KMS-11 (cell line): ENCODE measurements at regions not wholly inside any gene's neighbourhood (a gene's known extent, or its start where the extent isn't known, plus 50 kb on each side); places are given as distances from the start of the nearest gene placed in this dataset.

ENCODE experiments used
- H2AFZ ChIP-seq: fragments of 200-600 bp; sonication (generic); 2 replicates; pipeline ENCODE4 v1.6.1; 2016; ENCODE audit warnings: antibody characterized with exemption, mixed run types, low read depth
- H3K27ac ChIP-seq: fragments of 200-600 bp; sonication (generic); 2 replicates; pipeline ENCODE4 v1.6.1; 2016; ENCODE audit warnings: mild to moderate bottlenecking, mixed run types
- H3K27me3 ChIP-seq: fragments of 200-600 bp; sonication (generic); 2 replicates; pipeline ENCODE4 v1.6.1; 2017; ENCODE audit warnings: mild to moderate bottlenecking, low read depth, mixed run types, moderate library complexity; ENCODE audit not compliant: insufficient read depth
- H3K36me3 ChIP-seq: fragments of 200-600 bp; sonication (generic); 2 replicates; pipeline ENCODE4 v1.6.1; 2017; ENCODE audit warnings: mild to moderate bottlenecking, mixed run types; ENCODE audit not compliant: insufficient read depth
- H3K4me1 ChIP-seq: fragments of 200-600 bp; sonication (generic); 2 replicates; pipeline ENCODE4 v1.6.1; 2016; ENCODE audit warnings: mild to moderate bottlenecking, low read depth, mixed run types; ENCODE audit not compliant: poor library complexity, severe bottlenecking
- H3K4me2 ChIP-seq: fragments of 200-600 bp; sonication (generic); 2 replicates; pipeline ENCODE4 v1.7.0; 2016; ENCODE audit warnings: mild to moderate bottlenecking, mixed run types
- H3K4me3 ChIP-seq: fragments of 200-600 bp; sonication (generic); IDR thresholded peaks from 2 replicates; pipeline ENCODE4 v1.6.1; 2017; ENCODE audit warnings: low read depth, low read length, mixed read lengths; ENCODE audit not compliant: insufficient read depth
- H3K79me2 ChIP-seq: fragments of 200-600 bp; sonication (generic); 2 replicates; pipeline ENCODE4 v1.6.1; 2016; ENCODE audit warnings: low read depth, mixed run types; ENCODE audit not compliant: insufficient read depth
- H3K9ac ChIP-seq: fragments of 200-600 bp; sonication (generic); 2 replicates; pipeline ENCODE4 v1.6.1; 2016; ENCODE audit warnings: mild to moderate bottlenecking, mixed run types
- H4K20me1 ChIP-seq: fragments of 200-600 bp; sonication (generic); 2 replicates; pipeline ENCODE4 v1.6.1; 2016; ENCODE audit warnings: mild to moderate bottlenecking, mixed run types; ENCODE audit not compliant: insufficient read depth
- CTCF ChIP-seq: fragments of 200-600 bp; sonication (generic); conservative IDR thresholded peaks from 2 replicates; pipeline ENCODE4 v1.6.1; 2017; ENCODE audit warnings: low read depth, mild to moderate bottlenecking, antibody characterized with exemption, low read length, moderate library complexity, mixed read lengths

GRCh38 chr12:30462249-30462648, 233.4 kb downstream of the IPO8 start:
- Histone ChIP-seq H3K4me3 (no peak overlapping the region), H3K27me3 (no peaks in the 10 kb centered on the region), H4K20me1 (no peaks in the 10 kb centered on the region), H2AFZ (no peak overlapping the region), H3K79me2 (no peaks in the 10 kb centered on the region), H3K4me2 (no peak overlapping the region), H3K4me1 (no peaks in the 10 kb centered on the region), H3K36me3 (no peaks in the 10 kb centered on the region), H3K9ac (no peak overlapping the region), H3K27ac (no peak overlapping the region)
- no peak for TF ChIP-seq CTCF

GRCh38 chr12:30461026-30461615, 234.5 kb downstream of the IPO8 start:
- no peak overlapping the region for H3K9ac ChIP-seq
- no peaks in the 10 kb centered on the region for H3K36me3 ChIP-seq
- no peak for TF ChIP-seq CTCF
- no peak overlapping the region for H3K4me3 ChIP-seq
- no peaks in the 10 kb centered on the region for H4K20me1 ChIP-seq
- no peak overlapping the region for H2AFZ ChIP-seq
- H3K79me2 ChIP-seq: no peaks in the 10 kb centered on the region
- no peak overlapping the region for H3K4me2 ChIP-seq
- no peak overlapping the region for H3K27ac ChIP-seq
- H3K27me3 ChIP-seq: no peaks in the 10 kb centered on the region
- H3K4me1 ChIP-seq: no peaks in the 10 kb centered on the region

GRCh38 chr12:30458453-30458852, 237.2 kb downstream of the IPO8 start:
- Histone ChIP-seq H3K4me1 (no peaks in the 10 kb centered on the region), H3K4me3 (no peak overlapping the region), H4K20me1 (no peaks in the 10 kb centered on the region), H3K36me3 (no peaks in the 10 kb centered on the region), H3K27ac (no peak overlapping the region), H2AFZ (no peak overlapping the region), H3K9ac (no peak overlapping the region), H3K4me2 (no peak overlapping the region), H3K27me3 (no peaks in the 10 kb centered on the region), H3K79me2 (no peaks in the 10 kb centered on the region)
- no peak for TF ChIP-seq CTCF

GRCh38 chr12:30457621-30458289, 237.9 kb downstream of the IPO8 start:
- no peaks in the 10 kb centered on the region for H4K20me1 ChIP-seq
- no peak overlapping the region for H2AFZ ChIP-seq
- H3K9ac ChIP-seq: no peak overlapping the region
- no peak overlapping the region for H3K27ac ChIP-seq
- no peak overlapping the region for H3K4me2 ChIP-seq
- no peaks in the 10 kb centered on the region for H3K36me3 ChIP-seq
- TF ChIP-seq CTCF: 0 out of 2 replicates have a peak, but pooled peaks have one; percentile 17
- H3K4me3 ChIP-seq: no peak overlapping the region
- no peaks in the 10 kb centered on the region for H3K79me2 ChIP-seq
- H3K4me1 ChIP-seq: no peaks in the 10 kb centered on the region
- no peaks in the 10 kb centered on the region for H3K27me3 ChIP-seq
